SK-N-MC (cell line): ENCODE measurements at regions not wholly inside any gene's neighbourhood (a gene's known extent, or its start where the extent isn't known, plus 50 kb on each side); places are given as distances from the start of the nearest gene placed in this dataset.

Source experiments
- EZH2 ChIP-seq: fragments of 200-600 bp; sonication (generic); IDR thresholded peaks from one replicate; pipeline ENCODE4 v1.6.1; 2017; ENCODE audit warnings: antibody characterized with exemption
- FOXP2 ChIP-seq: optimal IDR thresholded peaks from 2 replicates; pipeline ENCODE3; 2011; ENCODE audit warnings: mild to moderate bottlenecking, moderate library complexity; ENCODE audit not compliant: insufficient read depth; ENCODE audit errors: extremely low read length, control extremely low read depth
- POLR2AphosphoS5 ChIP-seq: IDR thresholded peaks from 2 replicates; pipeline ENCODE4 v1.6.1; 2012; ENCODE audit warnings: mild to moderate bottlenecking, low read depth, low read length, borderline replicate concordance

DNA sequence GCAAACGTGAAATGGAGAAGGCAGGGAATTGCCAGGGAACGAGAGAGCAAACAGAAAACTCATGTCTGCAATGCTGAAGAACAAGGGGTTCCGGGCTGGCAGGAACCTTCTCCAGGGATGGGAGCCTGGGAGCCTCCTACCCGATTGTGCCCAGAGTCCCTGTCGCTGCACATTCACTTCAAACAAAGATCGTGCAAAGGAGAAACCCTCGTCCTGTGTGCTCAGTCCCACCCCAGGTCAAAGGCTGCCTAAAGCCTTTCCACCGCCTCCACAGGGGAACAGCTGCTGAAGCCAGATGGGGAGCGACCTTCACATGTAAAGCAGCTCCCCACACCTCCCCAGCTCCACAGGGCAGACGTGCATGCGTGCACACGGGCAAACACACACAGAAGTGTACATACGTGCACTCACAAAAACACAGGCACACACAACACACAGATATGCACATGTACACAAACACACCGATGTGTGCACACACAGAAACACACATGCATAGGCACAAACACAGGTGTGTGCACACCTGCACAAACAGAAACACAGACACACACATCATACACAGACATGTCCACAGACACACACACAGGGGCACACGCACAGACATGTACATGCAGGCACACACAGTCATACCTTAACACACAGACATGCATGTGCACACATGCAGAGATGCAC lies 460.1 kb upstream of the SALL3 start:
- TF ChIP-seq EZH2 = no peak
- TF ChIP-seq POLR2AphosphoS5 = no peak
- no peak for TF ChIP-seq FOXP2
